NK-92 treated with Interleukin-12 subunit alpha and Interleukin-12 subunit beta, amount 100 ng/mL, for 24 hours (cell line): ENCODE measurements at regions not wholly inside any gene's neighbourhood (a gene's known extent, or its start where the extent isn't known, plus 50 kb on each side); places are given as distances from the start of the nearest gene placed in this dataset.
"Not testable (repeated sequence)": the region's sequence is repeated elsewhere in the genome, so short reads cannot be mapped to it uniquely, and the experiment has no call there.

Source experiments
- DNase-seq: peaks from one replicate; lab custom pipeline; 2025; lab: John Stamatoyannopoulos, UW

GRCh38 chr2:161063946-161064306 lies 96.3 kb upstream of the TANK start:
- no peak for DNase-seq

- no peak for DNase-seq
These were observed 92.3 kb upstream of the TANK start for GRCh38 chr2:161067846-161068350.

DNA sequence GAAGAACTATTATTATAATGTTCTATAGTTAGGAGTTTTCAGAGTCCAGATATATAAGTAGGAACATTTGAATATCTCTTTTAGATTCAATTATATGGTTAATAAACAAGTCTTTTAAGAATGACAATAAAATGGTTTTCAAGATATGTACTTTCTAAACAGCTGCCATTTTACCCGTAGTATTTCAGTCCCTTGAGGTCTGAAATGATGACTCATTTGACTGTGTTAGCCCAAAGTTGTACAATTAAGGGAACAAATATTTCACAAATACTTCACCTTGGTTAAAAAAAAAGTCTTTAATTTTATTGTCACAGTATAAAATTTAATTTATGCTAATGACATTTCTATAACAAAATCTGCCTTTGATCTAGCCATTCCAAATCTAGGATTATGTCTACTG lies 91.6 kb upstream of the TANK start:
- DNase-seq, result no peak

DNA sequence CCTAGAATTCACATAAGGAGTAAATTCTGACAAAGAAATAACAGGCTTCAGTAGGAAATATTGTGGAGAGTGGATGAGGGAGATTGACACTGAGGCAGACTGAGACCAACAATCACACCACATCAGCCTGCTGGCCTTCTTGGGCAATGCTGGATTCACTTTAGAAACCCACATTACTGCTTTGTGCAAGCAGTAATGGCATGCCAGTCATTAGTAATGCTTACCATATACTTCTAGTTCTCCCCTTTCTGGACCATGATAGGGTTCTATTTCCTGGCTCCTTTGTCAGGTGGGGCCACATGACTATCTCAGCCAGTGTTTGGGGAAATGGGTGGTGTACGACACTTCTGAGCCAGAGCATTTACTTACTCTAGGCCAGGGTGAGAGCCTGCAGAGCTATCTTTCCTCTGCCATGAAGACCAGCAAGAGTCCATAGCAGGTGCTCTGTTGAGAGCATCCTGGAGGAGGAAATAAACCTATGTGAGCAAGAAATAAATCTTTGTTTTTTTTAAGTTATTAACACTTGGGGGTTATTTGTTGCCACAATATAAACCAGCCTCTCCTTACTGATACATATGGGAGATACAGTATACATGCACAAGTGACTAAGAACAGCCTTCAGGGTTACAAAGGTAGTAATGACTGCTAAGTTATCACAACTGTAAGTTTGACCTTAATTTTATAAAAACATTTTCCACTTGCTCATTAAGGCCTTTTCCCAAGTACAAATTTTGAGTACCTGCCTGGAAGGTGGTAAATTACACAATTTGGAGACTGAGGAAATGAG lies 89.3 kb upstream of the TANK start:
- DNase-seq, result peak; percentile 10

GRCh38 chr2:161072436-161072835 lies 87.8 kb upstream of the TANK start:
- not testable (repeated sequence) for DNase-seq

- DNase-seq, result no peak
These were observed 84.5 kb upstream of the TANK start for GRCh38 chr2:161075701-161076100.

DNA sequence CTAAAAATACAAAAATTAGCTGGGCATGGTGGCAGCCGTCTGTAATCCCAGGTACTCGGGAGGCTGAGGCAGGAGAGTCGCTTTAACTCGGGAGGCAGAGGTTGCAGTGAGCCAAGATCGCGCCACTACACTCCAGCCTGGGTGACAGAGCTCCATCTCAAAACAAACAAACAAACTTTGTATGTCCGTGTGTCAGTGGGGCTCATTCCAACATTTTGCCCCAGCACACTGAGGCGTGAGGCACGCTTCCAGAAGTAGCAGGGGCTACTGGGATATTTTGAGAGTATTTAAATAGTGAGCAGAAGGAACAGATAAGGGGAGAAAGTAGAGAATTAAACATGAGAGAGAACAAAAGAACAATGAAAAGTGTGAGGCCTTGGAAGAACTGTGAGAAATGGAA lies 83.3 kb upstream of the TANK start:
- DNase-seq, result no peak

- peak; percentile 39 for DNase-seq
These were observed 82.6 kb upstream of the TANK start for GRCh38 chr2:161077367-161078210.

DNA sequence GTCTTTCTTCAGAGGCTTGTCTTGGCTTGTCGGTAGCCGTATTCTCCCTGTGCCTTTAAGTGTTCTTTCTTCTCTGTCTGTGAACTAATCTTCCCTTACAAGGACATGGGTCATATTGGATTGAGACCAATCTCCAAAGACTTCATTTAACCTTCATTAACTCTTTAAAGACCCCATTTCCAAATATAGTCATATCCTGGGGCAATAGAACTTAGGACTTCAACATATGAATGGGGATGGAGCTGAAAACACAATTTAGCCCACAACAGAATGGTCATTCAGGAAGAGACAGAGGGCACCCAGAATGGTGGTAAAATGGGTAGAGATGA lies 82.1 kb upstream of the TANK start:
- no peak for DNase-seq

- DNase-seq, result no peak
These were observed 75.1 kb upstream of the TANK start for GRCh38 chr2:161085149-161085548.

- DNase-seq, result no peak
These were observed 71.4 kb upstream of the TANK start for GRCh38 chr2:161088658-161089350.

DNA sequence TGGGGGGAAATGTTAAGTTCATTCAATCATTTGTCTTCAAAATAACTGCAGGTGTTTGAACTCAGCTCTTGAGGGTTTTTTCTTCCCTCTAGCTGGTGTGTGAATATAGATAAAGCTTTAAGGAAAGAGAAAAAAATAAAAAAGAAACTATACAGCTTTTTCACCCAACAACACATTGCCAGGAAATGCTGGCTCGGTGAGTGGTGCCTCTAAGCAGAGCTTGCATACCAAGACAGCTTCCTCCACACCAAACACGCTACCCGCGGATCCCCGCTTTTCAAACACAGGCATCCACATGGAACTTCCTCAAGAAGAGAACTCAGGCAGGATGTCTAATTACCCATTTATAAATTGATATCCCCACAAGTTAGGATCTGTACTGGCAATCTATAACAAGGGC lies 69.8 kb upstream of the TANK start:
- DNase-seq, result no peak

DNA sequence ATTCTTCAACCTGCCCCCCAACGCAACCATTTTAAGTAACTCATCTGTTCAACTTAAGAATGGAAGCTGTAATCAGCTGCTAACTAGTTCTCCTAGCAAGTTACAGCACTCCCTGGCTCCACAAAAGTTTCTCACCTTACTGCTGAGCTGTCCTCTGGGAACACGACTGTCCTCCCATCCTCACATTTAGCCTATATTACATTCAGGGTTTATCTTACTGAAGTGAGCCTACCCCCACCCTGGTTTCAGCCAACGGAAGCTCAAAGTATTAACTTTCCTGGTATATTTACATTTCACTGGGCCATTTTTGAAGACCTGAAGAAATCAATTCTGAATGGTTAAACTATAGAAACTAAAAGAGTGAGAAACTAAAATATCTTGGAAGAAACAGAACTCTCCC lies 64.9 kb upstream of the TANK start:
- no peak for DNase-seq

GRCh38 chr2:161096336-161096735 lies 63.9 kb upstream of the TANK start:
- DNase-seq, result no peak

DNA sequence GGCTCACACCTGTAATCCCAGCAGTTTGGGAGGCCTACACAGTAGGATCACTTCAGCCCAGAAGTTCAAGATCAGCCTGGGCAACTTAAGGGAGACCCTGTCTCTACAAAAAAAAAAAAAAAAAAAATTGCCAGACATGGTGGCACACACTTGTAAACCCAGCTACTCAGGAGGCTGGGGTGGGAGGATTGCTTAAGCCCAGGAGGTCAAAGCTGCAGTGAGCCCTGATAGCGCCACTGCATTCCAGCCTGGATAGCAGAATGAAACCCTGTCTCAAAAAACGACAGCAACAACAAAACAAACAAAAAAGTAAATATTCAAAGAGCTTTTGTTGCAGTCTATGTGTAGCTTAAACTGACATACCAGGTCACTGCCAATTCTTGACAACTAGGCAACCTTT lies 63.1 kb upstream of the TANK start:
- no peak for DNase-seq

- no peak for DNase-seq
These were observed 59.9 kb upstream of the TANK start for GRCh38 chr2:161100211-161100895.

GRCh38 chr2:161101406-161101805 lies 58.8 kb upstream of the TANK start:
- DNase-seq, result no peak

DNA sequence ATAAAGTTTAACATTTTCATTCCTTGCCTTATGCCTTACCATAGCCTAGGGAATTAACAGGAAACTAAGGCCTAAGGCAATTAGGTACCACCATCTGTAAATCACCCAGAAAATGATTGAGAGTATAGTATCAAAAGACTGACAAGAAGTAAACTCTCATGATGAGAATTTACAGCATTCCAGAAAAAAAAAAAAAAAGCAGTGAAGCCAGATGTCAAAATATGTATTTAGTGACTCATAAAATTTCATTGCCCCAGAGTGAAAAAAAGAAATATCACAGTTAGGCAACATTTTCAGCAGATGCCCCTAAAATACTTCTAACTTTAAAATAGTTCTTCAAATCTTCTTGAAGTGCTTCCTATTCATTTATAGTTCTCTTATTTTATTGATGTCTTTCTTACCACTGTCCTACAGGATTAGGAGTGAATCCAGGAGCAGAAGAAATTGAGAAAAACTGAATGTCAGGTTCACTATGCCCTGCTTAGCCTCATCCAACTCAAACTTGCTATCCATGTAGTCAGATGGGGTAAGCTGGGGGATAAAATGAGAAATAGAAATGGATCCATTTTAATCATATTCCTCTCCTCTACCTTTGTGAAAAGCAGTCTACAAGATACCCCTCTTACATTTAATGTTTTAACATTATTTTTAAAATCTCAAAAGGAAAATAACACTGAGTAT lies 57.3 kb upstream of the TANK start:
- no peak for DNase-seq

GRCh38 chr2:161103451-161103831 lies 56.8 kb upstream of the TANK start:
- DNase-seq, result no peak

GRCh38 chr2:161104054-161104553 lies 56.1 kb upstream of the TANK start:
- no peak for DNase-seq

DNA sequence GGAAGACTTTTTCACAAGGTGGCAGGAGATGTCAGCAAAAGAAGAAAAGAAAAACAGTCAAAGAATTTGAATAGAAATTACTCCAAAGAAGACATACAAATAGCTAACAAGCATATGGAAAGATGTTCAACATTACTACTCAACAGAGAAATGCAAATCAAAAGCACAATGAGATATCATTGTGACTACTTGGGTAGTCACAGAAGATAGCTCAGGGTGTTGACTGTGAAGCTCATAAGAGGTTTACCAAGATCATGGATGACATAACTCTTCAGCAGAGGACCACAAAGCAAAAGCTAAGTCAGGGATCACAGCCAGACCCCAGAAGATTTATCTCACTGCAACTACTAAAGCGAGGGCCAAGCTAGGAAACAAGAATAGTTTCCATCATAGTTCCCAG lies 53.0 kb upstream of the TANK start:
- no peak for DNase-seq
